Neural progenitor cell (in vitro differentiated cells): ENCODE measurements at regions not wholly inside any gene's neighbourhood (a gene's known extent, or its start where the extent isn't known, plus 50 kb on each side); places are given as distances from the start of the nearest gene placed in this dataset.

Experiments
- DNase-seq: peaks from one replicate; pipeline ENCODE4 v3.0.0-alpha.2; 2016; ENCODE audit warnings: low spot score
- H2AFZ ChIP-seq: fragments of 200-600 bp; sonication (generic); replicated peaks from 2 replicates; pipeline ENCODE4 v1.6.1; 2016; ENCODE audit warnings: antibody characterized with exemption
- H3F3A ChIP-seq: fragments of 200-600 bp; sonication (generic); 2 replicates; pipeline ENCODE4 v1.6.1; 2016; ENCODE audit warnings: antibody characterized with exemption, low read depth
- H3K27ac ChIP-seq: fragments of 200-600 bp; sonication (generic); 2 replicates; pipeline ENCODE4 v1.5.1; 2016; ENCODE audit warnings: mild to moderate bottlenecking
- H3K27me3 ChIP-seq: fragments of 200-600 bp; sonication (generic); 2 replicates; pipeline ENCODE4 v1.6.1; 2016; ENCODE audit warnings: mild to moderate bottlenecking, moderate library complexity
- H3K36me3 ChIP-seq: fragments of 200-600 bp; sonication (generic); 2 replicates; pipeline ENCODE4 v1.5.1; 2016
- H3K4me1 ChIP-seq: fragments of 200-600 bp; sonication (generic); 2 replicates; pipeline ENCODE4 v1.6.1; 2016; ENCODE audit warnings: mixed run types
- H3K4me2 ChIP-seq: fragments of 200-600 bp; sonication (generic); 2 replicates; pipeline ENCODE4 v1.6.1; 2016
- H3K4me3 ChIP-seq: fragments of 200-600 bp; sonication (generic); 2 replicates; pipeline ENCODE4 v1.5.1; 2016
- H3K79me2 ChIP-seq: fragments of 200-600 bp; sonication (generic); 2 replicates; pipeline ENCODE4 v1.6.1; 2016; ENCODE audit warnings: low read depth
- H3K9ac ChIP-seq: fragments of 200-600 bp; sonication (generic); 2 replicates; pipeline ENCODE4 v1.6.1; 2016
- H3K9me3 ChIP-seq: fragments of 200-600 bp; sonication (generic); 2 replicates; pipeline ENCODE4 v1.5.1; 2016; ENCODE audit warnings: low read depth
- H4K20me1 ChIP-seq: fragments of 200-600 bp; sonication (generic); 2 replicates; pipeline ENCODE4 v1.6.1; 2016; ENCODE audit warnings: low read depth
- H3K27ac Mint-ChIP-seq: 3 replicates; pipeline ENCODE4 v1.8.0; 2021; ENCODE audit warnings: mixed read lengths
- H3K27me3 Mint-ChIP-seq: 2 replicates; pipeline ENCODE4 v1.8.0; 2022; ENCODE audit warnings: low read depth, mild to moderate bottlenecking, inconsistent platforms, moderate library complexity, mixed read lengths; ENCODE audit not compliant: insufficient read depth
- H3K36me3 Mint-ChIP-seq: 3 replicates; pipeline ENCODE4 v1.8.0; 2021; ENCODE audit warnings: mixed read lengths
- H3K4me1 Mint-ChIP-seq: 3 replicates; pipeline ENCODE4 v1.8.0; 2021; ENCODE audit warnings: mixed read lengths
- H3K4me3 Mint-ChIP-seq: 3 replicates; pipeline ENCODE4 v1.8.0; 2021; ENCODE audit warnings: mild to moderate bottlenecking, moderate library complexity, mixed read lengths
- H3K9me3 Mint-ChIP-seq: 3 replicates; pipeline ENCODE4 v1.8.0; 2020; ENCODE audit warnings: mixed read lengths
- EZH2 ChIP-seq: fragments of 200-600 bp; sonication (generic); IDR thresholded peaks from 2 replicates; pipeline ENCODE4 v1.6.1; 2017; ENCODE audit warnings: antibody characterized with exemption, mild to moderate bottlenecking, moderate library complexity
- EZH2phosphoT487 ChIP-seq: fragments of 200-600 bp; sonication (generic); IDR thresholded peaks from 2 replicates; pipeline ENCODE4 v1.6.1; 2017; ENCODE audit warnings: antibody characterized with exemption
- TF ChIP-seq, protein P1 (sequence below): fragments of 200-600 bp; sonication (generic); IDR thresholded peaks from 2 replicates; pipeline ENCODE4 v1.5.1; 2017; ENCODE audit warnings: antibody characterized with exemption, mild to moderate bottlenecking

DNA sequence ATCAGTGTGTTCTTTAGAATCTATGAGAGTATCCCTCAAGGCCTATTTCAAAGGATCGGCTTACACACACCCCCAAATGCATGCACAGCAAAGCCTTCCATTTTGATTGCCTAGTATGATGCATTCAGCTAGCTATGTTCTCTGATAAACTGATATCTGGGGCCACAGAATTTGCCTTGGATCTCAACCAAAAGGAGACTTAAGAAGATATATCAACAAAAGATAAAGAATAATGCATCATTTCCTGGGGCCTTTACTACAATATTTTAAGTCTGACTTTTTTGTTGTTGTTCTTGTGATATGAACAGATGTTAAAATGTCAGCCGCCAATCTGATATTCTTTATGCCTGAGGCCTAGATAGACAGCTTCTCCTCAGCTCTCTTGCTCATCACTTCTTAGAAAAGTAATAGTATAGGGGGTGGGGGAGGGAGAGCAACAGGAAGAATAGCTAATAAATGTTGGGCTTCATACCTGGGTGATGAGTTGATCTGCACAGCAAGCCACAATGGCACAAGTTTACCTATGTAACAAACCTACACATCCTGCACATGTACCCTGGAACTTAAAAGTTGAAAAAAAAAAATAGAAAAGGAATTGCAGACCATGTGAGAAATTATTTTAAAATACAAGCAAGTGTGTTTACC, 792.9 kb upstream of the GHITM start:
- H3K27me3 ChIP-seq, result no peaks in the 10 kb centered on the region
- H4K20me1 ChIP-seq, result no peaks in the 10 kb centered on the region
- no peaks in the 10 kb centered on the region for H3K79me2 ChIP-seq
- no peak overlapping the region for H3K4me2 ChIP-seq
- Mint-ChIP-seq H3K4me1 (no peaks in the 10 kb centered on the region), H3K9me3 (no peaks in the 10 kb centered on the region), H3K27me3 (no peaks in the 10 kb centered on the region), H3K4me3 (no peak overlapping the region), H3K36me3 (no peaks in the 10 kb centered on the region), H3K27ac (no peak overlapping the region)
- no peak overlapping the region for H3K9ac ChIP-seq
- H3K36me3 ChIP-seq, result no peaks in the 10 kb centered on the region
- H2AFZ ChIP-seq, result no peak overlapping the region
- no peaks in the 10 kb centered on the region for H3K4me1 ChIP-seq
- H3K27ac ChIP-seq, result no peak overlapping the region
- no peak overlapping the region for H3K4me3 ChIP-seq
- no peaks in the 10 kb centered on the region for H3F3A ChIP-seq
- TF ChIP-seq EZH2phosphoT487 (no peak), EZH2 (no peak)
- TF ChIP-seq, protein P1, sequence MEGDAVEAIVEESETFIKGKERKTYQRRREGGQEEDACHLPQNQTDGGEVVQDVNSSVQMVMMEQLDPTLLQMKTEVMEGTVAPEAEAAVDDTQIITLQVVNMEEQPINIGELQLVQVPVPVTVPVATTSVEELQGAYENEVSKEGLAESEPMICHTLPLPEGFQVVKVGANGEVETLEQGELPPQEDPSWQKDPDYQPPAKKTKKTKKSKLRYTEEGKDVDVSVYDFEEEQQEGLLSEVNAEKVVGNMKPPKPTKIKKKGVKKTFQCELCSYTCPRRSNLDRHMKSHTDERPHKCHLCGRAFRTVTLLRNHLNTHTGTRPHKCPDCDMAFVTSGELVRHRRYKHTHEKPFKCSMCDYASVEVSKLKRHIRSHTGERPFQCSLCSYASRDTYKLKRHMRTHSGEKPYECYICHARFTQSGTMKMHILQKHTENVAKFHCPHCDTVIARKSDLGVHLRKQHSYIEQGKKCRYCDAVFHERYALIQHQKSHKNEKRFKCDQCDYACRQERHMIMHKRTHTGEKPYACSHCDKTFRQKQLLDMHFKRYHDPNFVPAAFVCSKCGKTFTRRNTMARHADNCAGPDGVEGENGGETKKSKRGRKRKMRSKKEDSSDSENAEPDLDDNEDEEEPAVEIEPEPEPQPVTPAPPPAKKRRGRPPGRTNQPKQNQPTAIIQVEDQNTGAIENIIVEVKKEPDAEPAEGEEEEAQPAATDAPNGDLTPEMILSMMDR, result no peak
- DNase-seq, result no peak
- H3K9me3 ChIP-seq, result no peaks in the 10 kb centered on the region

DNA sequence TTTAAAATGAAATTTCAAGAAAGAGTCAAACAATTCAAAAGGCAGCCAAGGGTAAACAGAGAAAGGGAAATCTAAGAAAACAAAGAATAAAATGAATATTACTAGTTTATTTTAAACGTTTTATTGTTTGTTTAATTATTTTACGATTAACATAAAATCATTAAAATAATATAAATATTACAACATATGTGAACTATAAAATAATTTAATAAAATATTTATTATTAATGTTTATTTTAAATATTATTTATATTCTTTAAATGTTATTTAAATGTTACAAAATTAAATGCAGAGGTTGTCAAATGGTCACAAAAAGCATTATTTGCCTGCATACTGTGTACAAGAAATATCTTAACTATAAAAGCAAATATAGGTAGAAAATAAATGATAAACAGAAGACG, 786.7 kb upstream of the GHITM start:
- Histone ChIP-seq H4K20me1 (no peaks in the 10 kb centered on the region), H3K9ac (no peak overlapping the region), H3K36me3 (no peaks in the 10 kb centered on the region), H2AFZ (no peak overlapping the region), H3K4me2 (no peak overlapping the region), H3F3A (no peaks in the 10 kb centered on the region), H3K27me3 (no peaks in the 10 kb centered on the region), H3K79me2 (no peaks in the 10 kb centered on the region), H3K9me3 (peaks cover 8% of the 10 kb centered on the region), H3K4me3 (no peak overlapping the region), H3K27ac (no peak overlapping the region), H3K4me1 (no peaks in the 10 kb centered on the region)
- no peaks in the 10 kb centered on the region for H3K27me3 Mint-ChIP-seq
- no peak overlapping the region for H3K27ac Mint-ChIP-seq
- no peaks in the 10 kb centered on the region for H3K4me1 Mint-ChIP-seq
- H3K36me3 Mint-ChIP-seq, result no peaks in the 10 kb centered on the region
- TF ChIP-seq, protein P1, result no peak
- TF ChIP-seq EZH2 (no peak), EZH2phosphoT487 (no peak)
- DNase-seq, result no peak
- peaks cover 14% of the 10 kb centered on the region for H3K9me3 Mint-ChIP-seq
- no peak overlapping the region for H3K4me3 Mint-ChIP-seq

- H3K36me3 Mint-ChIP-seq, result no peaks in the 10 kb centered on the region
- H3K27me3 ChIP-seq, result no peaks in the 10 kb centered on the region
- H3K4me1 ChIP-seq, result no peaks in the 10 kb centered on the region
- H3K4me3 ChIP-seq, result no peak overlapping the region
- no peak for DNase-seq
- H3K79me2 ChIP-seq, result no peaks in the 10 kb centered on the region
- no peaks in the 10 kb centered on the region for H3K36me3 ChIP-seq
- no peaks in the 10 kb centered on the region for H4K20me1 ChIP-seq
- H3K9me3 Mint-ChIP-seq, result peaks cover 14% of the 10 kb centered on the region
- TF ChIP-seq EZH2phosphoT487, result no peak
- no peak for TF ChIP-seq EZH2
- no peak overlapping the region for H3K27ac Mint-ChIP-seq
- no peak overlapping the region for H3K4me3 Mint-ChIP-seq
- H3F3A ChIP-seq, result no peaks in the 10 kb centered on the region
- H3K27me3 Mint-ChIP-seq, result no peaks in the 10 kb centered on the region
- no peak overlapping the region for H2AFZ ChIP-seq
- H3K27ac ChIP-seq, result no peak overlapping the region
- no peak overlapping the region for H3K4me2 ChIP-seq
- no peaks in the 10 kb centered on the region for H3K4me1 Mint-ChIP-seq
- H3K9ac ChIP-seq, result no peak overlapping the region
- H3K9me3 ChIP-seq, result peaks cover 9% of the 10 kb centered on the region
These were observed 784.9 kb upstream of the GHITM start for GRCh38 chr10:83354456-83354855.

DNA sequence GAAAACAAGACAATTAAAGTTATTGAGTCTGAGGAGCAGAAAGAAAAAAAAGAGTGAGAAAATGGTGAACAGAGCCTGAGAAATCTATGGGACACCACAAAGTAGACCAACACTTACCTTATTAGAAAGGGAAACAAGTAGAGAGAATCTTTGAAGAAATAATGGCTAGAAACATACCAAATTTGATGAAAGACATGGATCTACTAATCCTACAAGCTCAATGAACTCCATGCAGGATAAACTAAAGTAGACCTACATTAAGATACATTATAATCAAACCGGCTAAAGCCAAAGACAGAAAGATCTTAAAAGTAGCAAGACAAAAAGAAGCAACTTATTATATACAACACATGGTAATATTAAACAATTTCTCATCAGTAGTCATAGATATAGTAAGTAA, 782.3 kb upstream of the GHITM start:
- Histone ChIP-seq H3F3A (no peaks in the 10 kb centered on the region), H3K79me2 (no peaks in the 10 kb centered on the region), H3K27ac (no peak overlapping the region), H3K36me3 (no peaks in the 10 kb centered on the region), H3K4me3 (no peak overlapping the region), H2AFZ (no peak overlapping the region), H3K4me1 (no peaks in the 10 kb centered on the region), H3K4me2 (no peak overlapping the region), H3K27me3 (no peaks in the 10 kb centered on the region), H3K9ac (no peak overlapping the region), H3K9me3 (peaks cover 9% of the 10 kb centered on the region), H4K20me1 (no peaks in the 10 kb centered on the region)
- TF ChIP-seq, protein P1, result no peak
- TF ChIP-seq EZH2phosphoT487, result no peak
- no peak for TF ChIP-seq EZH2
- no peaks in the 10 kb centered on the region for H3K27me3 Mint-ChIP-seq
- peaks cover 20% of the 10 kb centered on the region for H3K9me3 Mint-ChIP-seq
- no peaks in the 10 kb centered on the region for H3K4me1 Mint-ChIP-seq
- H3K36me3 Mint-ChIP-seq, result no peaks in the 10 kb centered on the region
- no peak overlapping the region for H3K4me3 Mint-ChIP-seq
- DNase-seq, result no peak
- H3K27ac Mint-ChIP-seq, result no peak overlapping the region
